Choroid plexus epithelial cell (primary cell): ENCODE measurements at regions not wholly inside any gene's neighbourhood (a gene's known extent, or its start where the extent isn't known, plus 50 kb on each side); places are given as distances from the start of the nearest gene placed in this dataset.

Source experiments
- DNase-seq: peaks from one replicate; pipeline ENCODE4 v3.0.0-alpha.2; 2010; ENCODE audit warnings: low read depth
- H3K4me3 ChIP-seq: 2 replicates; pipeline ENCODE4 v1.5.1; 2011; ENCODE audit warnings: low read depth, mild to moderate bottlenecking, control low read depth, low read length, moderate library complexity
- TF ChIP-seq, protein P1 (sequence below): conservative IDR thresholded peaks from 2 replicates; pipeline ENCODE4 v1.5.1; 2011; ENCODE audit warnings: low read depth, mild to moderate bottlenecking, control low read depth, inconsistent platforms, low read length, moderate library complexity

DNA sequence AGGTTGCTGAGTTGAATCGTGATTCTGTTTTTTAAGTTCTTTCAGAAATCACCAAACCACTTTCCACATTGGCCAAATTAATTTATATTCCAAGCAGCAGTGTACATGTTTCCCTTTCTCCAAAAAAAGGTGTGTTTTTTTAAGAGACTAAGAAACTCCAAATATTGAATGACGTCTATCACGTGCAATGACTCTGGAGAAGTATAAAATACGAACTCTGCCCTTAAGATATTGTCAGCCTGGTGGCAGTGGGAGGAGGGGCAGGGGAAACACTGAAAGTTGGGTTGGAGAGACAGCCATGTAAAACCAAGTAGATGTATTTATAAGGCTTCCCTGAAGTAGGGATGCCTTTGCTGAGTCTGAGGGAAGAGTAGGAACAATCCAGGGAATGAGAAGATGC lies 50.1 kb upstream of the DHRS4 start:
- TF ChIP-seq, protein P1, sequence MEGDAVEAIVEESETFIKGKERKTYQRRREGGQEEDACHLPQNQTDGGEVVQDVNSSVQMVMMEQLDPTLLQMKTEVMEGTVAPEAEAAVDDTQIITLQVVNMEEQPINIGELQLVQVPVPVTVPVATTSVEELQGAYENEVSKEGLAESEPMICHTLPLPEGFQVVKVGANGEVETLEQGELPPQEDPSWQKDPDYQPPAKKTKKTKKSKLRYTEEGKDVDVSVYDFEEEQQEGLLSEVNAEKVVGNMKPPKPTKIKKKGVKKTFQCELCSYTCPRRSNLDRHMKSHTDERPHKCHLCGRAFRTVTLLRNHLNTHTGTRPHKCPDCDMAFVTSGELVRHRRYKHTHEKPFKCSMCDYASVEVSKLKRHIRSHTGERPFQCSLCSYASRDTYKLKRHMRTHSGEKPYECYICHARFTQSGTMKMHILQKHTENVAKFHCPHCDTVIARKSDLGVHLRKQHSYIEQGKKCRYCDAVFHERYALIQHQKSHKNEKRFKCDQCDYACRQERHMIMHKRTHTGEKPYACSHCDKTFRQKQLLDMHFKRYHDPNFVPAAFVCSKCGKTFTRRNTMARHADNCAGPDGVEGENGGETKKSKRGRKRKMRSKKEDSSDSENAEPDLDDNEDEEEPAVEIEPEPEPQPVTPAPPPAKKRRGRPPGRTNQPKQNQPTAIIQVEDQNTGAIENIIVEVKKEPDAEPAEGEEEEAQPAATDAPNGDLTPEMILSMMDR, result no peak
- no peak overlapping the region for H3K4me3 ChIP-seq
- no peak for DNase-seq
